Keratinocyte (primary cell): ENCODE measurements at regions not wholly inside any gene's neighbourhood (a gene's known extent, or its start where the extent isn't known, plus 50 kb on each side); places are given as distances from the start of the nearest gene placed in this dataset.

ENCODE experiments used
- DNase-seq: peaks from one replicate; pipeline ENCODE4 v3.0.0-alpha.2; 2011; ENCODE audit warnings: low read depth, missing footprints, low spot score
- FAIRE-seq: peaks from 2 replicates; lab custom pipeline; 2011; peaks lifted over from hg19 to GRCh38; lab: Jason Lieb, UNC
- H2AFZ ChIP-seq: 2 replicates; pipeline ENCODE4 v1.6.0; 2012; ENCODE audit warnings: low read length, control low read depth, inconsistent platforms; ENCODE audit not compliant: control insufficient read depth
- H3K27ac ChIP-seq: 2 replicates; pipeline ENCODE4 v1.5.1; 2011; ENCODE audit warnings: low read length; ENCODE audit not compliant: control insufficient read depth, insufficient read depth
- H3K27me3 ChIP-seq: 3 replicates; pipeline ENCODE4 v1.6.0; 2011; ENCODE audit warnings: low read length; ENCODE audit not compliant: control insufficient read depth, insufficient read depth; ENCODE audit errors: extremely low read depth
- H3K36me3 ChIP-seq, 2 experiments: 2 replicates in 1 of 2; 3 replicates in 1 of 2; pipeline ENCODE4 v1.5.1; 2011; ENCODE audit warnings: low read length in 2 of 2, mild to moderate bottlenecking in 1 of 2; ENCODE audit not compliant: control insufficient read depth in 2 of 2, insufficient read depth in 2 of 2; ENCODE audit errors: extremely low read depth in 1 of 2
- H3K4me1 ChIP-seq: 3 replicates; pipeline ENCODE4 v1.5.1; 2011; ENCODE audit warnings: low read length; ENCODE audit not compliant: control insufficient read depth, insufficient read depth; ENCODE audit errors: extremely low read depth
- H3K4me2 ChIP-seq: 3 replicates; pipeline ENCODE4 v1.6.0; 2011; ENCODE audit warnings: low read depth, low read length; ENCODE audit not compliant: control insufficient read depth, insufficient read depth; ENCODE audit errors: extremely low read depth
- H3K4me3 ChIP-seq, 3 experiments: fragments of 200-600 bp in 1 of 3; sonication (generic) in 1 of 3; 2 replicates in 2 of 3; 3 replicates in 1 of 3; pipeline ENCODE4 v1.5.1; 2011 to 2016; ENCODE audit warnings: low read length in 3 of 3, mild to moderate bottlenecking in 3 of 3, control low read depth in 2 of 3, inconsistent platforms in 1 of 3, low read depth in 1 of 3, mixed read lengths in 1 of 3, mixed run types in 1 of 3, moderate library complexity in 1 of 3; ENCODE audit not compliant: control insufficient read depth in 2 of 3, insufficient read depth in 2 of 3; ENCODE audit errors: extremely low read depth in 1 of 3
- H3K79me2 ChIP-seq: 2 replicates; pipeline ENCODE4 v1.6.0; 2012; ENCODE audit warnings: low read length; ENCODE audit not compliant: control insufficient read depth, insufficient read depth
- H3K9ac ChIP-seq: 3 replicates; pipeline ENCODE4 v1.6.0; 2011; ENCODE audit warnings: low read length; ENCODE audit not compliant: control insufficient read depth, insufficient read depth; ENCODE audit errors: extremely low read depth
- H3K9me1 ChIP-seq: 3 replicates; pipeline ENCODE4 v1.6.0; 2011; ENCODE audit warnings: low read length; ENCODE audit not compliant: control insufficient read depth, insufficient read depth; ENCODE audit errors: extremely low read depth
- H3K9me3 ChIP-seq: 2 replicates; pipeline ENCODE4 v1.5.1; 2012; ENCODE audit warnings: low read depth, low read length; ENCODE audit not compliant: control insufficient read depth
- H4K20me1 ChIP-seq: 3 replicates; pipeline ENCODE4 v1.6.0; 2011; ENCODE audit warnings: low read length; ENCODE audit not compliant: control insufficient read depth, insufficient read depth; ENCODE audit errors: extremely low read depth
- CTCF ChIP-seq, 3 experiments: IDR thresholded peaks in 1 of 3; conservative IDR thresholded peaks in 1 of 3; optimal IDR thresholded peaks in 1 of 3; 2 replicates in 2 of 3; 3 replicates in 1 of 3; pipeline versions ENCODE3 to v1.5.1; 2011; ENCODE audit warnings: low read length in 3 of 3, mild to moderate bottlenecking in 3 of 3, moderate library complexity in 2 of 3, control low read depth in 1 of 3, inconsistent platforms in 1 of 3; ENCODE audit not compliant: insufficient read depth in 2 of 3; ENCODE audit errors: extremely low read depth in 1 of 3
- EZH2 ChIP-seq: IDR thresholded peaks from one replicate; pipeline ENCODE4 v1.6.1; 2012; ENCODE audit warnings: inconsistent platforms, mild to moderate bottlenecking, low read length, moderate library complexity
- dilution Hi-C: fragments of 300-500 bp; cut with MboI; formaldehyde crosslinking; loops from one replicate; pipeline ENCODE4 v1.7.0; 2020; ENCODE audit warnings: low sequenced_read_pairs; ENCODE audit not compliant: extremely low pct_ligation_motif_present

GRCh38 chr11:50169634-50170033 is 137.0 kb downstream of the OR4C45 start:
- TF ChIP-seq EZH2 (no peak), CTCF (optimal IDR thresholded peaks at IDR 0.05 in 1 of 3, IDR thresholded peaks at IDR 0.05 in 1 of 3, conservative IDR thresholded peaks at IDR 0.05 in 1 of 3; ENCODE audit: extremely low read depth in 1 of 3, insufficient read depth in 2 of 3, low read length in 3 of 3) (no peak)
- FAIRE-seq (no peak), DNase-seq (no peak)
- Histone ChIP-seq H3K9ac (no peak overlapping the region), H3K79me2 (no peaks in the 10 kb centered on the region), H3K4me1 (no peaks in the 10 kb centered on the region), H2AFZ (no peak overlapping the region), H3K9me3 (no peaks in the 10 kb centered on the region), H3K4me3 (no peak overlapping the region), H3K4me2 (no peak overlapping the region), H3K27ac (no peak overlapping the region), H3K36me3 (no peaks in the 10 kb centered on the region), H4K20me1 (no peaks in the 10 kb centered on the region), H3K9me1 (no peaks in the 10 kb centered on the region), H3K27me3 (no peaks in the 10 kb centered on the region)
- dilution Hi-C loops: no loop called here

- Histone ChIP-seq H3K9me3 (no peaks in the 10 kb centered on the region), H2AFZ (no peak overlapping the region), H3K79me2 (no peaks in the 10 kb centered on the region), H3K27ac (no peak overlapping the region), H3K9ac (no peak overlapping the region), H3K9me1 (no peaks in the 10 kb centered on the region), H4K20me1 (no peaks in the 10 kb centered on the region), H3K27me3 (no peaks in the 10 kb centered on the region), H3K4me2 (no peak overlapping the region), H3K36me3 (no peaks in the 10 kb centered on the region), H3K4me3 (no peak overlapping the region), H3K4me1 (no peaks in the 10 kb centered on the region)
- dilution Hi-C loops: no loop called here
- no peak for DNase-seq
- FAIRE-seq: no peak
- TF ChIP-seq EZH2: no peak
- TF ChIP-seq CTCF (optimal IDR thresholded peaks at IDR 0.05 in 1 of 3, IDR thresholded peaks at IDR 0.05 in 1 of 3, conservative IDR thresholded peaks at IDR 0.05 in 1 of 3; ENCODE audit: extremely low read depth in 1 of 3, insufficient read depth in 2 of 3, low read length in 3 of 3): no peak
Observed at GRCh38 chr11:50170115-50170514, 137.4 kb downstream of the OR4C45 start.
